DOHH2 (cell line): ENCODE measurements at regions not wholly inside any gene's neighbourhood (a gene's known extent, or its start where the extent isn't known, plus 50 kb on each side); places are given as distances from the start of the nearest gene placed in this dataset.

ENCODE experiments used
- EZH2phosphoT487 ChIP-seq: fragments of 200-600 bp; sonication (generic); IDR thresholded peaks from 2 replicates; pipeline ENCODE4 v1.6.1; 2017; ENCODE audit warnings: borderline replicate concordance, mild to moderate bottlenecking, antibody characterized with exemption, low read length, moderate library complexity, mixed read lengths
- TF ChIP-seq, protein P1 (sequence below): fragments of 200-600 bp; sonication (generic); IDR thresholded peaks from one replicate; pipeline ENCODE4 v1.5.1; 2014; ENCODE audit warnings: antibody characterized with exemption, mild to moderate bottlenecking, low read depth, low read length; ENCODE audit not compliant: poor library complexity, severe bottlenecking

DNA sequence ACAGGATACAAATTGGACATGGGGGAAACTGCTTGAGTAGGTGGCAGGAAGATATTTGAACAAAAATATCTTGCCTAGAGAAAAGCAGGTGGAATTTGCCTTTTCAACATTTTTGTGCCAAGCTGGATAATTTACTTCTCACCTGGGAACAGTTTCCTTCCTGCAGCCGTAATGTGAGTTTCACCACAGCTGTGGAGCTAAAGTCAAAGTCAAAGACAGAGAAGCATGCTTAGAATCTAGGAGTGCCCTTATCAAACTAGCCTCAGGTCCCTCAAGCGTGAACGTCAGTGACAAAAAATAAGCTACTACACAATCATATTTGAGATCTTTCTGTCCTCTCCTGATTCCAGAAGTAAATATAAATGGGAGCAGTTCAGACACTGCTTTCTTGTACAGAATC is 588.9 kb downstream of the MAT2B start:
- TF ChIP-seq, protein P1, sequence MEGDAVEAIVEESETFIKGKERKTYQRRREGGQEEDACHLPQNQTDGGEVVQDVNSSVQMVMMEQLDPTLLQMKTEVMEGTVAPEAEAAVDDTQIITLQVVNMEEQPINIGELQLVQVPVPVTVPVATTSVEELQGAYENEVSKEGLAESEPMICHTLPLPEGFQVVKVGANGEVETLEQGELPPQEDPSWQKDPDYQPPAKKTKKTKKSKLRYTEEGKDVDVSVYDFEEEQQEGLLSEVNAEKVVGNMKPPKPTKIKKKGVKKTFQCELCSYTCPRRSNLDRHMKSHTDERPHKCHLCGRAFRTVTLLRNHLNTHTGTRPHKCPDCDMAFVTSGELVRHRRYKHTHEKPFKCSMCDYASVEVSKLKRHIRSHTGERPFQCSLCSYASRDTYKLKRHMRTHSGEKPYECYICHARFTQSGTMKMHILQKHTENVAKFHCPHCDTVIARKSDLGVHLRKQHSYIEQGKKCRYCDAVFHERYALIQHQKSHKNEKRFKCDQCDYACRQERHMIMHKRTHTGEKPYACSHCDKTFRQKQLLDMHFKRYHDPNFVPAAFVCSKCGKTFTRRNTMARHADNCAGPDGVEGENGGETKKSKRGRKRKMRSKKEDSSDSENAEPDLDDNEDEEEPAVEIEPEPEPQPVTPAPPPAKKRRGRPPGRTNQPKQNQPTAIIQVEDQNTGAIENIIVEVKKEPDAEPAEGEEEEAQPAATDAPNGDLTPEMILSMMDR = no peak
- TF ChIP-seq EZH2phosphoT487 = no peak
